GM19025 (cell line): ENCODE measurements at regions not wholly inside any gene's neighbourhood (a gene's known extent, or its start where the extent isn't known, plus 50 kb on each side); places are given as distances from the start of the nearest gene placed in this dataset.

Experiments used
- ATAC-seq: cut with Tn5 transposase; IDR thresholded peaks from one replicate; pipeline ENCODE4 v1.9.1; 2021; ENCODE audit warnings: mild to moderate bottlenecking, low read depth, moderate library complexity; ENCODE audit not compliant: unreplicated experiment

DNA sequence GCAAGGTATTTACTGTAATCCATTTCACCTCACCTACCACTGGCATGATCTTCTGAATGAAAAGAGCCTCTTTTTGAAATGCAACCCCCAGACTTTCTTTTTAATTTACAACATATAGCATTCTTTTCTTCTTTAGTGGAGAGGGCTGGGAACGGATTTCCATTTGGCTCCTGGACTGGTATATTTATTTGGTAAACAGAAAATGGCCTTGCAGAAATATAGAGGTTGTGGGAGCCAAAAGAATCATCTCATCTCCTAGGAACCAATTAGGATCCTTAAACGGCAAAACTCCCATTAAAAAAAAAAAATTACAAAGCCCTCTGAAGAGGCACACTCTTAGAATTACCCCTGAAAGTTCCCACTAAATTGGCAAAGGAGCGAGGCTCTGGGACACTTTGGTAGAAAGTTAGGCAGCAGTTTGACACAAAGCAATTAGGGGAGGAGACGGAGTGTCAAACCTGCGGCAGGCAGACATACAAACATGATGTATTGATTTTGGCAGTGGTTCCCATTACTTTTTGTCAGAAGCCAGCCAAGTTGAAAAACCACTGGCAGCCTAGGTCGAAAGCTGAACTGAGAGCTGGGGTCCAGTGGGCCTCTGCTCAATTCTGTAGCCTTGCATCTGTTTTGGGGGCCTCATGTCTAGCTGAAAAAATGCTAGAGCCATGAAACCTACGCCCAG, 135.1 kb upstream of the MAGI3 start:
- no peak for ATAC-seq

- ATAC-seq = no peak
Measured at GRCh38 chr1:113255720-113256347, 134.5 kb upstream of the MAGI3 start.

- ATAC-seq = no peak
Measured at GRCh38 chr1:113256348-113256729, 134.0 kb upstream of the MAGI3 start.

- no peak for ATAC-seq
Measured at GRCh38 chr1:113259988-113260387, 130.3 kb upstream of the MAGI3 start.

DNA sequence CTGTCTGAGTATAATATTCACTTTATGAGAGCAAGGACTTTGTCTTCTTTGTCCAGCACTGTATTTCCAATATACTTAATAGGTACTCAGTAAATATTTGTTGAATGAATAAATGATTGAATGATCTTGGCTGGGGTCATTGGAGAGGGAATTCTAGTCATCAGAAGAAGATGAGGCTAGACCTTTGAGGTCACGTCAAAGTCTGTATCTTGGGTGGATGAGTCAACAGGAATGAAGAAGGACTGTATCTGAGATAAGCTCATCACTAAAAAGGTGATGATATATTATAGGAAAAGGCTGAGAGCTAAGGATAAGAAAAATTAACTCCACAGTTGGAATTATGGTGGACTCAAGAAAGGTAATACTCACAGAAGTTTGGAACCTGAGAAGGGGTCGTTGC, 125.1 kb upstream of the MAGI3 start:
- ATAC-seq = no peak

- ATAC-seq = no peak
Measured at GRCh38 chr1:113266788-113267187, 123.5 kb upstream of the MAGI3 start.

GRCh38 chr1:113269168-113269963, 120.9 kb upstream of the MAGI3 start:
- ATAC-seq = no peak

DNA sequence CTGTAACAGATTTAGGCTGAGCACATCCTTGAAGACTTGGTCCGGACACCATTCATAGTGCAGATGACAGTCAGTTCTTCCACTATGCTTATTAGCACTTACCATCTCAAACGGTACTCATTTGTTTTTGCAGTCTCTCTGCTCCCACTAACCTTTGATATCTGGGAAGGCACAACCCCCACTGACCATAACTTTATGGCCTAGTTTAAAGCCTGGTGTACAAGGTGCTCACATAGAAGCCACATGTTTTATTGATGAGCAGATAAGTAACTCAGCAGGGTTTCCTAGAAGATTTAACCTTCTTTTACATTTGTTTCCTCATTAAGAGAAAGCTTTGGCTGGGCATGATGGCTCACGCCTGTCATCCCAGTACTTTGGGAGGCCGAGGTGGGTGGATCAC, 119.3 kb upstream of the MAGI3 start:
- ATAC-seq = no peak

DNA sequence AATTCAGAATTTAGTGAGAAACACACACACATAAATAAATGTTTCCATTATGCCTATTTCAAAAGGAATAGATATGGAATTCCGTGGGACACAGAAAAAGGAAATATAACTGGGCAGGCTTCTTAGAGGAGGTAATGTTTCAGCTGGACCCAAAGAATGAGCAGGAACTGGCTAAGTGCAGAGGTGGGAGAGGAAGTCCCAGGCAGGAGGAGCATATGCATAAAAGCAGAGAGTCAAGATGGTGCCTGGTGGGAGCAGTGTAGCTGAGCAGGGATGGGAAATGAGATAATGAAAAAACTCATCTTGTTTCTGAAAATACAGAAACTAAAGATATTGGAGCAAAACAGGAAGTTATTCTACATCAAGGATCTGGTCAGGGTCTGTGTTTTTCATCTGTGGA, 115.2 kb upstream of the MAGI3 start:
- no peak for ATAC-seq

GRCh38 chr1:113275691-113276090, 114.6 kb upstream of the MAGI3 start:
- ATAC-seq = no peak

- ATAC-seq = no peak
Measured at GRCh38 chr1:113276507-113276906, 113.8 kb upstream of the MAGI3 start.

DNA sequence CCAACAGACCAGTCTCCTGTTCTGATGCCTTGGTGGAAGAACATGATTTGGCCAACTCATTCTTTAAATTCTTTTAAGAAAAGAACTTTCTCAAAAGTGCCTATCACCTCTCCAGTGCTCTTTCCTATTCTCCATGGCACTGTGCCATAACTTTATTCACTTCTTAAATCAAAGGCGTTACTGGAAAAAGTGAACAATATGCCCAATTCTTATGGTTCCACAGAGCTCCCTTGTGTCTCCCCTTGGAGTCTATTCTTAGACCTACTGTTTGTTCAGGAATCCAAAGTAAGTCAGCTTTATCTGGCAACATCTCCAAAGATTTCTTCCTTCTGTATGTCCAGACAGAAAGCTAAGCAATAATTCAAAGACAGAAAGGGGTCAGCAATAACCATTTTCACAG, 111.9 kb upstream of the MAGI3 start:
- no peak for ATAC-seq

- no peak for ATAC-seq
Measured at GRCh38 chr1:113278777-113279176, 111.5 kb upstream of the MAGI3 start.

- no peak for ATAC-seq
Measured at GRCh38 chr1:113279776-113280391, 110.4 kb upstream of the MAGI3 start.

GRCh38 chr1:113280581-113280980, 109.7 kb upstream of the MAGI3 start:
- ATAC-seq = no peak

DNA sequence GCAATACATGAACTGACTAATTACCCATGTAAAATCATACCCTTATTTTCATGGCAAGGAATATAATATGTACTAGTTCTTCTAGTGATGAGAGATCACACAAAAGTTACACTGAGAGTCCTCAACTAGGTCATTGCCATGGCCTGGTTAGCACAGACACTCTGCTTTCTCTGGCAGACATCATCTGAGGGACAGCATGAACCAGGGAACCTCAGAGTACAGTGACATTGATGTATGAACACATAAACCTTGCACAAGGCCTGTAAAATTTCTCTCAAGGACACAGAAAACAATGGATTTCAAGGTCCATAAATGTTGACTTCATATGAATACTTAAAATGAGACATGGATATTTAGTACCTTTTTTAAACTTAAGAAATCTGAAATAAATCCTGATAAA, 108.8 kb upstream of the MAGI3 start:
- ATAC-seq = no peak

GRCh38 chr1:113282008-113282892, 108.1 kb upstream of the MAGI3 start:
- no peak for ATAC-seq

- no peak for ATAC-seq
Measured at GRCh38 chr1:113282893-113283285, 107.4 kb upstream of the MAGI3 start.

DNA sequence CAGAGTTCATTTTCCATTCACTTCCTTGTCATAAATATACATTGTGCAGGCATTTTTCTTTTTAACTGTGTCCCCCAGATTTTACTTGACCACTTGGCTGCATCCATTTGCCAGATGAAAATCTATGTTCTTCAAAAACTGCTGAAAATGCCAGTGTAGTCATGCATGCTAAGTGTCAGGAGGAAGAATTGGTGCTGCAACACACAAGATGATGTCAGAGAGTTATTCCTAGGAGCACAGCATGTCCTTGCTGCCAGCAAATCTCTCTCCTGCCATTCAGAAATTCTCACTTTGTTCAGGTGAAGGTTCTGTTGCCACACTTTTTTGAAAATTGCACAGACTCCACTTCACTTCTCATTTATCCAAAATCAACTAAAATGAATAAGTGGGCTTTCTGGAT, 106.4 kb upstream of the MAGI3 start:
- no peak for ATAC-seq

GRCh38 chr1:113286156-113286555, 104.2 kb upstream of the MAGI3 start:
- no peak for ATAC-seq
